ENCODE measurements at regions not wholly inside any gene's neighbourhood (a gene's known extent, or its start where the extent isn't known, plus 50 kb on each side); places are given as distances from the start of the nearest gene placed in this dataset.
A peak's percentile ranks its signal among the peaks of the same experiment; 100 is the strongest.

GRCh38 chr10:44049301-44050015 lies 335.4 kb downstream of the CXCL12 start:
- no peak for DNase-seq

- no peak for DNase-seq
Measured at GRCh38 chr10:44047361-44047760, 337.5 kb downstream of the CXCL12 start.

GRCh38 chr10:44046605-44047004 lies 338.3 kb downstream of the CXCL12 start:
- no peak for DNase-seq

GRCh38 chr10:44045020-44045419 lies 339.9 kb downstream of the CXCL12 start:
- DNase-seq, result no peak

- no peak for DNase-seq
Measured at GRCh38 chr10:44044549-44044948, 340.3 kb downstream of the CXCL12 start.

- no peak for DNase-seq
Measured at GRCh38 chr10:44043646-44044375, 341.1 kb downstream of the CXCL12 start.

- DNase-seq, result no peak
Measured at GRCh38 chr10:44042926-44043602, 341.8 kb downstream of the CXCL12 start.

- DNase-seq, result no peak
Measured at GRCh38 chr10:44042075-44042770, 342.7 kb downstream of the CXCL12 start.

GRCh38 chr10:44039599-44039998 lies 345.3 kb downstream of the CXCL12 start:
- no peak for DNase-seq

GRCh38 chr10:44036425-44036824 lies 348.5 kb downstream of the CXCL12 start:
- no peak for DNase-seq

GRCh38 chr10:44035474-44036197 lies 349.3 kb downstream of the CXCL12 start:
- DNase-seq, result no peak

- DNase-seq, result no peak
Measured at GRCh38 chr10:44034946-44035345, 350.0 kb downstream of the CXCL12 start.

- DNase-seq, result no peak
Measured at GRCh38 chr10:44033008-44033407, 351.9 kb downstream of the CXCL12 start.

- no peak for DNase-seq
Measured at GRCh38 chr10:44032216-44032615, 352.7 kb downstream of the CXCL12 start.

- DNase-seq, result no peak
Measured at GRCh38 chr10:44030738-44031137, 354.2 kb downstream of the CXCL12 start.

- peak; percentile 37 for DNase-seq
Measured at GRCh38 chr10:44030132-44030531, 354.8 kb downstream of the CXCL12 start.

- no peak for DNase-seq
Measured at GRCh38 chr10:44028384-44029137, 356.3 kb downstream of the CXCL12 start.

GRCh38 chr10:44024356-44025116 lies 360.4 kb downstream of the CXCL12 start:
- no peak for DNase-seq

GRCh38 chr10:44023517-44023916 lies 361.4 kb downstream of the CXCL12 start:
- DNase-seq, result no peak

- no peak for DNase-seq
Measured at GRCh38 chr10:44022203-44022602, 362.7 kb downstream of the CXCL12 start.

Measured in stimulated activated CD4-positive, alpha-beta T cell treated with anti-CD3 and anti-CD28 coated beads, Interleukin-1b, Interleukin-23, amount 100 ng/mL, for 48 hours (primary cell).